Esophagus muscularis mucosa (tissue), 3 donors: ENCODE measurements at regions not wholly inside any gene's neighbourhood (a gene's known extent, or its start where the extent isn't known, plus 50 kb on each side); places are given as distances from the start of the nearest gene placed in this dataset.

Experiments used
- CTCF ChIP-seq, 3 experiments: fragments of 200-600 bp in 2 of 3; fragments of 450-650 bp in 1 of 3; sonication (generic) in 2 of 3; IDR thresholded peaks; one replicate each; pipeline ENCODE4 v1.5.1; 2017 to 2019; ENCODE audit warnings: antibody characterized with exemption in 3 of 3, mild to moderate bottlenecking in 2 of 3, moderate library complexity in 1 of 3
- POLR2A ChIP-seq: fragments of 450-650 bp; IDR thresholded peaks from one replicate; pipeline ENCODE4 v1.6.1; 2017; ENCODE audit warnings: antibody characterized with exemption, moderate library complexity, mild to moderate bottlenecking, low read depth

DNA sequence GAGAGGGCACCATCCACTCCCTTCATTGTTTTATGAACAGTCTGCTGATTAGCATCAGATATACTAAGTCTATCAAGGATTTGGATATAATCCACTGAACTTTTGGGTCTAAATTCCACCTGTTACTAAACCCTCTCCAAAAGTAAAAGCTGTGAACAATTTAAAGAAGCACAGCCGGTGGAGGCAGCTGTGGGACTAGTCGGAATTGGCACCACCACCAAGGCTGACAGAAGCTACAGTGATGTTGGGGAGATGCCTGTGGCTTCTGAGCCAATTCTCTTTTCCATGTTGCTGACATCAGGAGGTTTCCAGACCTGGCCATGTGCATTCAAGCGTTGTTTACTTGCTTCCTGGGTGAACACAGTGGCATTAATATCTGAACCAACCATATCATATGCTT, 679.0 kb upstream of the CA10 start:
- TF ChIP-seq POLR2A, result no peak
- no peak for TF ChIP-seq CTCF (IDR thresholded peaks at IDR 0.05)
